ENCODE measurements at regions not wholly inside any gene's neighbourhood (a gene's known extent, or its start where the extent isn't known, plus 50 kb on each side); places are given as distances from the start of the nearest gene placed in this dataset.

- TF ChIP-seq HMGXB4 (CRISPR knock-in tag; IDR thresholded peaks at IDR 0.05; ENCODE audit: borderline replicate concordance in 1 of 2, low read depth in 1 of 2): peak in 1 of 2 experiments; percentile 28; a peak in 1 of 4 replicates
- TF ChIP-seq ZNF333 (CRISPR knock-in tag; IDR thresholded peaks at IDR 0.05; ENCODE audit: borderline replicate concordance): no peak
- TF ChIP-seq HDAC2 (CRISPR knock-in tag; IDR thresholded peaks at IDR 0.05): peak; percentile 81
- peak; percentile 90 for TF ChIP-seq CEBPB (IDR thresholded peaks at IDR 0.05; ENCODE audit: borderline replicate concordance, low read depth, low read length)
- TF ChIP-seq ARID2 (CRISPR knock-in tag; IDR thresholded peaks at IDR 0.05; ENCODE audit: borderline replicate concordance): no peak
- no peak for TF ChIP-seq ZSCAN20 (CRISPR knock-in tag; IDR thresholded peaks at IDR 0.05; ENCODE audit: borderline replicate concordance)
- no peak for TF ChIP-seq SATB2 (CRISPR knock-in tag; IDR thresholded peaks at IDR 0.05)
- TF ChIP-seq ZBTB14 (CRISPR knock-in tag; IDR thresholded peaks at IDR 0.05): no peak
- no peak for TF ChIP-seq ZZZ3 (CRISPR knock-in tag; IDR thresholded peaks at IDR 0.05; ENCODE audit: borderline replicate concordance)
- TF ChIP-seq SALL1 (CRISPR knock-in tag; IDR thresholded peaks at IDR 0.05): peak; percentile 33; the same call in 1 of the 2 replicates
- TF ChIP-seq GFI1 (CRISPR knock-in tag; IDR thresholded peaks at IDR 0.05; ENCODE audit: borderline replicate concordance): peak; percentile 85
- TF ChIP-seq ZNF253 (CRISPR knock-in tag; IDR thresholded peaks at IDR 0.05; ENCODE audit: borderline replicate concordance): no peak
- peak; percentile 91 for TF ChIP-seq RXRB (CRISPR knock-in tag; IDR thresholded peaks at IDR 0.05; ENCODE audit: borderline replicate concordance)
- TF ChIP-seq HOXA5 (CRISPR knock-in tag; IDR thresholded peaks at IDR 0.05): no peak; the same call in 1 of the 2 replicates
- TF ChIP-seq ZC3H13 (CRISPR knock-in tag; IDR thresholded peaks at IDR 0.05): no peak
- no peak for TF ChIP-seq RFXAP (CRISPR knock-in tag; IDR thresholded peaks at IDR 0.05; ENCODE audit: borderline replicate concordance)
- peak; percentile 57; the same call in 1 of the 2 replicates for TF ChIP-seq TEF (CRISPR knock-in tag; IDR thresholded peaks at IDR 0.05)
- no peak for TF ChIP-seq ZNF83 (CRISPR knock-in tag; IDR thresholded peaks at IDR 0.05; ENCODE audit: borderline replicate concordance)
- TF ChIP-seq MXD3 (CRISPR knock-in tag; IDR thresholded peaks at IDR 0.05): no peak
- no peak for TF ChIP-seq GLI4 (CRISPR knock-in tag; IDR thresholded peaks at IDR 0.05; ENCODE audit: borderline replicate concordance)
- TF ChIP-seq MED1 (CRISPR knock-in tag; IDR thresholded peaks at IDR 0.05): peak; percentile 85
- TF ChIP-seq SOX5 (CRISPR knock-in tag; IDR thresholded peaks at IDR 0.05; ENCODE audit: borderline replicate concordance): peak; percentile 81
- peak; percentile 47; the same call in 1 of the 2 replicates for TF ChIP-seq MEF2D (CRISPR knock-in tag; IDR thresholded peaks at IDR 0.05)
- no peak for TF ChIP-seq RFX1 (IDR thresholded peaks at IDR 0.05)
- peak in 1 of 2 experiments; percentile 53; a peak in 1 of 4 replicates for TF ChIP-seq KLF16 (CRISPR knock-in tag; IDR thresholded peaks at IDR 0.05)
- TF ChIP-seq NAIF1 (CRISPR knock-in tag; IDR thresholded peaks at IDR 0.05; ENCODE audit: borderline replicate concordance): no peak
- no peak for TF ChIP-seq JUN (CRISPR knock-in tag; IDR thresholded peaks at IDR 0.05)
These were observed 78.4 kb upstream of the NR3C1 start (continued) for GRCh38 chr5:143481697-143482531.

Measured in HepG2 (cell line).